ENCODE measurements at regions not wholly inside any gene's neighbourhood (a gene's known extent, or its start where the extent isn't known, plus 50 kb on each side); places are given as distances from the start of the nearest gene placed in this dataset.

- TF ChIP-seq RARB (CRISPR knock-in tag; IDR thresholded peaks at IDR 0.05): no peak
- no peak for TF ChIP-seq MYC (IDR thresholded peaks at IDR 0.05; ENCODE audit: borderline replicate concordance, low read length)
- no peak for TF ChIP-seq CHD2 (IDR thresholded peaks at IDR 0.05; ENCODE audit: low read length, partially characterized antibody)
- TF ChIP-seq HOXB5 (CRISPR knock-in tag; IDR thresholded peaks at IDR 0.05): no peak
- TF ChIP-seq ZNF302 (CRISPR knock-in tag; IDR thresholded peaks at IDR 0.05): no peak
Observed at GRCh38 chr18:55857956-55858355, 270.0 kb upstream of the TCF4 start (continued).

GRCh38 chr18:55857409-55857808 is 269.4 kb upstream of the TCF4 start:
- Histone ChIP-seq H3K4me3 (no peak overlapping the region), H3K4me2 (no peak overlapping the region), H3K4me1 (peaks cover 20% of the 10 kb centered on the region), H3K9me3 (no peaks in the 10 kb centered on the region), H3K27ac (peak overlapping the region; percentile 66 to 78; a peak in 5 of 6 replicates)
- CTCF ChIA-PET: no interaction called here
- FAIRE-seq (no peak), DNase-seq (ENCODE audit: low read depth in 1 of 2, low spot score in 1 of 2) (no peak), ATAC-seq (no peak)
- TF ChIP-seq ZSCAN20 (CRISPR knock-in tag; IDR thresholded peaks at IDR 0.05) (no peak), ZNF302 (CRISPR knock-in tag; IDR thresholded peaks at IDR 0.05) (no peak), BHLHE40 (IDR thresholded peaks at IDR 0.05; ENCODE audit: low read depth, low read length) (no peak), GATA3 (IDR thresholded peaks at IDR 0.05; ENCODE audit: borderline replicate concordance) (no peak), CEBPB (IDR thresholded peaks at IDR 0.05) (no peak), BCL3 (IDR thresholded peaks at IDR 0.05) (no peak), HEYL (CRISPR knock-in tag; IDR thresholded peaks at IDR 0.05) (no peak), JUNB (IDR thresholded peaks at IDR 0.05) (no peak), HMGXB4 (CRISPR knock-in tag; IDR thresholded peaks at IDR 0.05; ENCODE audit: borderline replicate concordance) (no peak)
- 49% methylated on average over 2 of the region's 2 CpGs for WGBS (ENCODE audit: missing lambda C conversion rate)
- POLR2A ChIA-PET: no interaction called here

- FAIRE-seq: no peak
- no peak for DNase-seq (ENCODE audit: low read depth in 1 of 2, low spot score in 1 of 2)
- peak overlapping the region; percentile 66 to 78; a peak in 5 of 6 replicates for H3K27ac ChIP-seq
- H3K9me3 ChIP-seq: no peaks in the 10 kb centered on the region
- no peak for TF ChIP-seq ZNF302 (CRISPR knock-in tag; IDR thresholded peaks at IDR 0.05)
- no peak for TF ChIP-seq NFE2L2 (conservative IDR thresholded peaks at IDR 0.05; ENCODE audit: low read length)
- TF ChIP-seq RFX5 (IDR thresholded peaks at IDR 0.05): no peak
- TF ChIP-seq MAZ (IDR thresholded peaks at IDR 0.05; ENCODE audit: borderline replicate concordance, low read depth, low read length): no peak
- TF ChIP-seq TP53 (CRISPR knock-in tag; IDR thresholded peaks at IDR 0.05): no peak
- TF ChIP-seq KDM1A (IDR thresholded peaks at IDR 0.05; ENCODE audit: low read depth): no peak
- no peak for TF ChIP-seq ESRRA (IDR thresholded peaks at IDR 0.05; ENCODE audit: borderline replicate concordance, low read length)
- ChIA-PET CTCF (no interaction called here), POLR2A (no interaction called here)
- 0 out of 6 replicates have a peak, but pooled peaks of 1 of the 2 experiments have one; percentile 34 for ATAC-seq
- no peak overlapping the region for H3K4me3 ChIP-seq
- peak overlapping the region; percentile 66 for H3K4me2 ChIP-seq
- H3K4me1 ChIP-seq: peaks cover 20% of the 10 kb centered on the region
Observed at GRCh38 chr18:55856679-55857078, 268.7 kb upstream of the TCF4 start.

- POLR2A ChIA-PET: interaction anchor here (0.7 kb wide), 1 partner anchor 27 kb away, joined by 3 read pairs; no protein-coding TSS in a partner anchor
- CTCF ChIA-PET: no interaction called here
- Histone ChIP-seq H3K4me3 (no peak overlapping the region), H3K4me2 (peak overlapping the region; percentile 66), H3K9me3 (no peaks in the 10 kb centered on the region), H3K27ac (peak overlapping the region; percentile 76 to 86), H3K4me1 (peaks cover 20% of the 10 kb centered on the region)
- 0% methylated on average over 2 of the region's 2 CpGs for WGBS (ENCODE audit: missing lambda C conversion rate)
- FAIRE-seq: no peak
- peak; percentile 84 to 88; a peak in 5 of 6 replicates for ATAC-seq
- DNase-seq (ENCODE audit: low read depth in 1 of 2, low spot score in 1 of 2): peak; percentile 18 to 78
- TF ChIP-seq GATA3 (IDR thresholded peaks at IDR 0.05; ENCODE audit: borderline replicate concordance) (peak; percentile 61; the same call in 1 of the 2 replicates), JUN (IDR thresholded peaks at IDR 0.05) (0 out of 5 replicates have a peak, but pooled peaks of 1 of the 2 experiments have one; percentile 25), EHMT2 (IDR thresholded peaks at IDR 0.05; ENCODE audit: low read depth) (no peak), TFCP2L1 (CRISPR knock-in tag; IDR thresholded peaks at IDR 0.05) (no peak), E2F6 (IDR thresholded peaks at IDR 0.05; ENCODE audit: borderline replicate concordance, low read depth) (no peak), ESRRA (IDR thresholded peaks at IDR 0.05; ENCODE audit: borderline replicate concordance, low read length) (no peak), FOSL2 (IDR thresholded peaks at IDR 0.05) (peak; percentile 47; the same call in 1 of the 2 replicates), FOSL2 (CRISPR knock-in tag; IDR thresholded peaks at IDR 0.05) (peak; percentile 72), HES2 (IDR thresholded peaks at IDR 0.05) (no peak), SMC3 (IDR thresholded peaks at IDR 0.05) (0 out of 3 replicates have a peak, but pooled peaks have one; percentile 25), JUNB (IDR thresholded peaks at IDR 0.05) (peak; percentile 83), CBX8 (IDR thresholded peaks at IDR 0.05) (no peak), RFX5 (IDR thresholded peaks at IDR 0.05) (no peak), EP300 (IDR thresholded peaks at IDR 0.05) (peak; percentile 36 to 42; a peak in 1 of 5 replicates), CEBPB (IDR thresholded peaks at IDR 0.05) (peak; percentile 29 to 47; a peak in 1 of 4 replicates), ELK1 (IDR thresholded peaks at IDR 0.05; ENCODE audit: low read depth, low read length) (no peak)
Observed at GRCh38 chr18:55856229-55856628, 268.2 kb upstream of the TCF4 start.
